Activated T-cell treated with anti-CD3 and anti-CD28 coated beads for 4 hours (primary cell): ENCODE measurements at regions not wholly inside any gene's neighbourhood (a gene's known extent, or its start where the extent isn't known, plus 50 kb on each side); places are given as distances from the start of the nearest gene placed in this dataset.

Experiments used
- DNase-seq: peaks from one replicate; pipeline ENCODE4 v3.0.0-alpha.2; 2020

GRCh38 chr5:54765165-54766028, 220.0 kb downstream of the ESM1 start:
- DNase-seq: no peak

- no peak for DNase-seq
These were observed 221.0 kb downstream of the ESM1 start for GRCh38 chr5:54764102-54765090.

DNA sequence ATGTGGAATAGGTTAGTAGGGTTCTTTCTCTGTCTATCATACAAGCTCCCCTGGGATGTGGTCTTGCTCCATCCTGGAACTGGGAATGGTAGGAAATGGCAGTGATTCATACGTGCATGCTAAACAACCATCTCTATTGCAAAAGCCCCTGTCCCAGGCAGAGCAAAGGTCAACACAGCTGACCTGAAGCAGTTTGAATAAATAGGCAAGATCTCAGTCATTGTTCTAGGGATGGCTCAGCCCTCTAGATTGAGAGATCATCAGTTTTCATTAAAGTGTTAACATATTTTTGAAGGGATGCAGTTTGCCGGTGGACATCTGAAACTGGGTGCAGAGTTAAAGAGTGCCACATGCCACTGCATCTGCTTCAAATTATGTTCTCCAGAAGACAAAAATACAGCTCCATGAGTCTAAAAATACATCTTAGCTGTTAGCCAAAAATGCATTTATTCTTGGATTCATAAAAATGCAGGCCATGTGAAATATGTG, 224.1 kb downstream of the ESM1 start:
- no peak for DNase-seq

DNA sequence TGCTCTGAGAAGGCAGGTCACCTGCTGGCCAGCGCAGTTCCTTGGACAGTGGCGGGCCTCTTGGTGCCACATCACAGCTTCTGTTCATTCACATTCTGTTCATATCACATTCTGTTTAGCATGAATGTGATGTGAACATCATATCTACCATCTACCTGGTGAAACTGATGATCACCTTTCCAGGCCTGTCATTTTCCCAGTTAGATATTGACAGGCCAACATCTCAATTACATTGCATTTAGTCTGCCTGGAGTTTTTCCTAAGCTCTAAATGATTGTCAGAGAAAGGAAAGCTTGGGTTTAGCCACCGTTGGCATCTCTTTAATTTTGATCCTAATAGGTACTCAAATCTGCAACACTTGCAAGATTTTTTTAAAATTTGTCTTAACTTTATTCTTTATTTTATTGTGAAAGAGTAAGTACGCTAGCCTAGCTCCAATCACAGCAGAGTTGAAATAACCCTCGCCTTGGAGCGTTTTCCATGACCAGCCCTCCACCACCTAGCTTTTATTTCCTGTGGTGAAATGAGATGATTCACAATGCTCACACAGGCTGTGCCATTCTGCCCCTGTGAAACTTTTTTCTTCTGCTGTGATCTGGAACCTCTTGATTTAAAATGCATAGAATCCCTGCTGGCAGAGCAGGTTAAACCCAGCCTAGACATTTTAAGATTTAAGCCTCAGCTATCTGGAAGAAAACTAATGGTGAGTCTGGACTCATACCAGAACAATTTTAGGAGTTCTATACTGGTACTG, 225.0 kb downstream of the ESM1 start:
- no peak for DNase-seq

DNA sequence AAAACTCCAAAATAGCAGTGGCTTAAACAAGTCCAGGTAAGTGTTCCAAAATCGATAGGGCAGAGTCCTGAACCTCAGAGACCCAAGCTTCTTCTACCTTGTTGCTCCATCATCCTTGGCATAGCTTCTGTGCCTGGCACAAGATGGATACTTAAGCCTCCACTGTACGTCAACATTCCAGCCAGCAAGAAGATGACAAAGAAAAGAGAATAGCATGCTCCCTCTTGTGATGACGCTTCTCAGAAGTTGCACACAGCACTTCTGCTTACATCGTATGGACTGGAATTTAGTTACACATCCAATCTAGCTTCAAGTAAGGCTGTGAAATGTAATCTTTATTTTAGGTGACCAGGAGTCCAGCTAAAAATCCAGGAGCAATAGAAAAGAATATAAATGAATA, 227.4 kb downstream of the ESM1 start:
- DNase-seq: no peak

- no peak for DNase-seq
These were observed 227.9 kb downstream of the ESM1 start for GRCh38 chr5:54757541-54757940.

GRCh38 chr5:54756796-54757402, 228.5 kb downstream of the ESM1 start:
- no peak for DNase-seq

DNA sequence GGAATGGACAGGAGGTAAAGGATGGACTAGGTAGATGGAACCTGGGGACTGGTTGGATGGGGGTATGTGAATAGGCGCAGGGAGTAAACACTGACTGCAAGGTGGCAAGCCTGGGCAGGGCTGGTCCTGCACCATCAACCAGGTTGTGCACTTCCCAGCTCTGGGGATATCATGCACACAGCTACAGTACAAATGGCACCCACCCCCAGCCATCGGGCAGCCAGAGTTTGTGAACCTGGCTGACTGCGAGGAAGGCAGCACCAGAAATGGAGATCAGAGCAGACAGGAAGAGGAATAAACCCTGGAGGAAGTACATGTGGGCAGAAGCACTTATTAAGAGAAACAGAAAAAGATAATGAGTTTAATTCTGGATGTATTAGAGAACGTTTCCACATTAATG, 229.1 kb downstream of the ESM1 start:
- no peak for DNase-seq

DNA sequence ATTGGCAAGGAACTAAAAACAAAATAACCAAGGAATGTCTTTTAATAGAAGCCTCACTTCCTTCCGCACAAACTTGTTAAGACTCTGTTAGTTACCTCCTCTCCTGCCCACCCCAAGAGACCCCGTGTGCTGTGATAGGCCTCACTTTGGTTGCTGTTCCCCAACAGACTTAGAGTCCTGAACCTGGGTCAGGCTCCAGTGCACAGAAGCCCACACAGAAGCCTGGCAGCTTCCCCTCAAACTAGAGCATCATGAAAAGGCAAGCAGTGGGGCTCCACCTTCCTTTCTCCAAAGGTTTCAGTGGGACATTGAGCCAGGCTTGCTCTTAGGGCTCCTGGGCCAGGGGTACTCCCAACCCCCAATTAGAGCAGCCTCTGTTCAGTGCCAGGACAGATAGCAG, 230.5 kb downstream of the ESM1 start:
- no peak for DNase-seq

- no peak for DNase-seq
These were observed 231.0 kb downstream of the ESM1 start for GRCh38 chr5:54754420-54754819.

DNA sequence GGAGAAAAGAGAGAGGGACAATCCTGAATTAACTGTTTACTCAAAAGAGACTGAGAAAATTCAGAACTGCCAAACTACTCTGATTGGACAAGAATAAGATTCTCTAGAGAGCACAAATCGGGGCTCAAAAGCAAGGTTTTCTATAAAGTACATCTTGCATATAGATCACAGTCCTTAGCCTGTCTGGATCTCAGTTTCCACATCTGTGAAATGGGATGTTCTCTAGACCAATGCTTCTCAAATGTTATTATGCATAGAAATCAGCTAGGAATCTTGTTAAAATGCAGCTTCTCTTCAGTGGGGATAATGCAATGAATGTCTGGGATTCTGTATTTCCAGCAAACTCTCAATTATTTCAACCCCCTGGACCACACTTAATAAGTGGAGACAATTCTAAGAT, 231.6 kb downstream of the ESM1 start:
- DNase-seq: no peak

- no peak for DNase-seq
These were observed 232.4 kb downstream of the ESM1 start for GRCh38 chr5:54753034-54753433.

GRCh38 chr5:54748527-54748926, 231.0 kb downstream of the SNX18 start:
- DNase-seq: no peak

DNA sequence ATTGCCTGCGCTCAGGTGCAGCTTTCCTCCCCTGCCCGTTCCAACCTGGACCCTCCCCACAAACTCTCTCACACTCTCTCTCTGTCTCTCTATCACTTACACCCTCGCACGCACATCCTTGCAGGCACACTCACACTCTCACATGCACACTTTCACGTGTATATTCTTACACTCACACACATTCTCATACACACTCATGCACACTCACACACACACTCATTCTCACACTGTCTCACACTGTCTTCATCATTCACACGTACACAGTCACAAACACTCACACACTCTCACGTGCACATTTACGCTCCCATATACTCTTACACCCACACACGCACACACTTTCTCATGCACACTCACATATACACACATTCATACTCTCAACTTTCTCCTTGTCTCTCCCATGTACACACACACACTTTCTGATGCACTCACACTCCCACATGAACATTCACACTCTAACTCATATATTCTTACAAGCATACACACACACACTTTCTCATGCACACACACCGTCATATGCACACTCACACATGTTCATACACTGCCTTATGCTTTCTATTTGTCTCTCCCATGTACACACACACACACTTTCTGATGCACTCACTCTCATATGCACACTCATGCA, 229.3 kb downstream of the SNX18 start:
- DNase-seq: no peak

- DNase-seq: no peak
These were observed 228.8 kb downstream of the SNX18 start for GRCh38 chr5:54746346-54746745.

DNA sequence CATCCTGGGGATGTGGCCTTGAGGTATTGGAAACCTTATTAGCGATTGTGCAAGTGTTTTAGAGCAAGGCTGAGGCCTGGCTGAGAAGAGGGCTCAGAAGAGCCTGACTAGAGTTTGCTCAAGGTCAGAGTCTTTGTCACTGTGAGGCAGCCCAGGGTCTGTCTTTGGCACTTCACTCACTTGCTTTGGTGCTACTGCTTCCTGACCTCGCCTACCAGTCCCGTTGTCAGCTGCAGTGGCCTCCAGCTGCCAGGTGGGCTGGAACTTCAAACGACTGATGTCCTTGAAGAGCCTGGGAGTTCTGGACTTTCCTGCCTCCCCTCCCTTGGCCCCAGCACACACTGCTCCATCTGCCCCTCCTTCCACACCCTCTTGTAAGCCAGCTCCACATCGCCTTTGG, 228.0 kb downstream of the SNX18 start:
- no peak for DNase-seq

DNA sequence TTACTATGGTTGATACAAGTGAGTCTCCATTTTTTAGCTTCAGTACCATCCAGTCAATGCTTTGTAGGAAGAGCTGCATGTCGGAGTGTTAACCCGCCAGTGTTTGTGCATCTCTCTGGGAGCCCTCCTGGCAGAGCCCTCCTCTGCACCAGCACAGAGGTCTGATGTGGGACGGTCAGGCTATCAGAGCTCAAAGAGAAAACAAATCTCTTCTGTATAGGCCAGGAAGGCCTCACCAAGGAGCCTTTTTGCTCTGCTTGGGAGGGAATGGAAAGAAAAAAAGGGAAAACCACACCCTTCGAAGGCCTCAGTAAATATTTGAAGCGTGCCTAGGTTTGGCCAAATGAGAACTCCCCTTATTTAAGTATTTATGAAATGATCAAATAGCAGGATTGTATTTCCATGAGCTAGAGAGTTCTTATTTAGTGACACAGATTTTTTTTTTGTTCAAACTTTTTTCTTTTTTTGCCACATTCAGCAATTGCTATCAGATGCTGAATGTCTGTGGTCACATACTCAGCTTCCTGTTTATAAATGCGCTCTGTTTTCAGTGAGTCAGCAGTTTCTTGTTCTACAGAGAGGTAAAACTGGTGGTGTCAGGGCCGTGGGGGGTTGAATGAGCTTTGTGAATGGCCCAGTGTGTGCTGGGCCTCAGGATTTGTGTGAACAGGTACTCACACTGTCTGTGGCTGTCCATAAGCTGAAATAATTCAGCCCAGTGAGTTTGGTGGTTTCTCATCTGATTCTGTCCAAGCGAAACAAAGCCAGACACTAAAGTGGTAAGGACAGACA, 226.6 kb downstream of the SNX18 start:
- DNase-seq: peak; percentile 22

DNA sequence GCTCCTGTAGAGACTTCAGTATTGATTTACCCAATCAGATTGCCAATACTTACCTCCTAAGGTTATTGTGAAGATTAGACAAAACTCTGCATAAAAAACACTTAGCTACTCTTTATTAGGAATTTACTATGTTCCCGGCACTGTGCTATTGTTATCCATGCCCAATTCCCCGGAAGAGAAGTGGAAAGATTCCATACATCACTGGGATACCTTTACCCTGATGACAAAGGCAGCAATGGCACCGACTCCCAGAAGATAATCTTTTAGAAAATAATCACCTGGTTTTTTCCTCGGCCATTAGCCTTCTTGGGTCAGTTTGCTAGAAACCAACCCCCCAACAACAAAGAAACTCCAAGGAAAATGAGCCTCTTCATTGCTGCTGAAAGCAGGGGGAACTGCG, 226.0 kb downstream of the SNX18 start:
- DNase-seq: no peak

GRCh38 chr5:54742417-54742891, 224.9 kb downstream of the SNX18 start:
- no peak for DNase-seq

DNA sequence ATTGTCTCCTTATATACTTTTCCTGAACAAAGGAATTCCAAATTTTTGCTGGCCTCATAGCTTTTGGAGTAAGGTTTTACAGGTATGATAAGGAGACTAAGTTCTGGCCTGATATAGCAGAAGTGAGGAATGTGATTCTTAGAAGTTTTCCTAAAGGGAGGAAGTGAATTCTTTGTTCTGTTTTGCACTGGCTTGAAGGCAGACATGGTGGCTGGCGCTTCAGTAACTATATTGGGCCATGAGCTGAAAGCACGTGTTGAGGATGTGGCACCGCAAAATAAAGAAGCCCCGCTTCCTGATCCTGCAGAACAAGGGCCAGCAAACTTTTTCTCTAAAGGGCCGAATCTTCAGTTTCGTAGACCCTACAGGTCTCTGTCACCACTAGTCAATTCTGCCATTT, 224.2 kb downstream of the SNX18 start:
- no peak for DNase-seq

GRCh38 chr5:54740141-54740540, 222.6 kb downstream of the SNX18 start:
- no peak for DNase-seq
